ENCODE measurements at regions not wholly inside any gene's neighbourhood (a gene's known extent, or its start where the extent isn't known, plus 50 kb on each side); places are given as distances from the start of the nearest gene placed in this dataset.

DNA sequence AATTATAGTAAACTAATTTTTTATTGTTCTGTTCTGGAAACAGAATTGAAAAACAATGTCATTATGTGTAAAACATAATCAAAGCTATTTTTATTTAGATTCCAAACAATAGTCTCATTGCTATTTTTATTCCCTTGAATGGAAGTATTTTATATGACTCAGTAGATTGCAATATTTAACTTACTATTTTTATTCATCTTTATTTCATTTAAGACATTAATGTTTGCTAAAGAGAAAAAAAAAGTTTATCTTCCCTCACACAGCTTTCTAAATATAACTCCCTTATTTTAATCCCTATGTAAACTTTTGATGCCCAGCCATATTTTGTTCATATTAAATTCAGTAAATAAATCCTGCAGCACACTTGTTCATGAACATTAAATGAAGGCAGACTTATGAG lies 622.4 kb downstream of the SLC6A15 start:
- TF ChIP-seq CTCF (IDR thresholded peaks at IDR 0.05) = no peak
- H3K36me3 ChIP-seq (ENCODE audit: low read depth) = no peaks in the 10 kb centered on the region
- ATAC-seq (no peak), DNase-seq (no peak)
- no peaks in the 10 kb centered on the region for H3K4me1 ChIP-seq (ENCODE audit: low read depth)
- intact Hi-C loops (cut with DNase I, micrococcal nuclease) = no loop called here
- no peak overlapping the region for H3K4me3 ChIP-seq
- H3K9me3 ChIP-seq = no peaks in the 10 kb centered on the region

DNA sequence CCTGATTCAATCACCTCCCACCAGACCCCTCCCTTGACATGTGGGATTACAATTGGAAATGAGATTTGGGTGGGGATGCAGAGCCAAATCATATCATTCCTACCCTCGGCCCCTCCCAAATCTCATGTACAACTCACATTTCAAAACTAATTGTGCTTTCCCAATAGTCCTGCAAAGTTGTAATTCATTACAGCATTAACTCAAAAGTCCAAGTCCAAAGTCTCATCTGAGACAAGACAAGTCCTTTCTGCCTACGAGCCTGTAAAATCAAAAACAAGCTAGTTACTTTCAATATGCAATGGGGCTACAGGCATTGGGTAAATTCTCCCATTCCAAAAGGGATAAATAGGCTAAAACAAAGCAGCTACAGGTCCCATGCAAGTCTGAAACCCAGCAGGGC lies 634.6 kb downstream of the SLC6A15 start:
- Histone ChIP-seq H3K4me1 (ENCODE audit: low read depth) (no peaks in the 10 kb centered on the region), H3K36me3 (ENCODE audit: low read depth) (no peaks in the 10 kb centered on the region), H3K4me3 (no peak overlapping the region), H3K9me3 (peaks cover 4% of the 10 kb centered on the region)
- no peak for ATAC-seq
- no peak for DNase-seq
- no peak for TF ChIP-seq CTCF (IDR thresholded peaks at IDR 0.05)
- intact Hi-C loops (cut with DNase I, micrococcal nuclease) = no loop called here

GRCh38 chr12:84276215-84276614 lies 636.4 kb downstream of the SLC6A15 start:
- H3K9me3 ChIP-seq = peaks cover 4% of the 10 kb centered on the region
- no peak overlapping the region for H3K4me3 ChIP-seq
- no peaks in the 10 kb centered on the region for H3K4me1 ChIP-seq (ENCODE audit: low read depth)
- H3K36me3 ChIP-seq (ENCODE audit: low read depth) = no peaks in the 10 kb centered on the region
- intact Hi-C loops (cut with DNase I, micrococcal nuclease) = no loop called here
- DNase-seq (no peak), ATAC-seq (no peak)
- no peak for TF ChIP-seq CTCF (IDR thresholded peaks at IDR 0.05)

DNA sequence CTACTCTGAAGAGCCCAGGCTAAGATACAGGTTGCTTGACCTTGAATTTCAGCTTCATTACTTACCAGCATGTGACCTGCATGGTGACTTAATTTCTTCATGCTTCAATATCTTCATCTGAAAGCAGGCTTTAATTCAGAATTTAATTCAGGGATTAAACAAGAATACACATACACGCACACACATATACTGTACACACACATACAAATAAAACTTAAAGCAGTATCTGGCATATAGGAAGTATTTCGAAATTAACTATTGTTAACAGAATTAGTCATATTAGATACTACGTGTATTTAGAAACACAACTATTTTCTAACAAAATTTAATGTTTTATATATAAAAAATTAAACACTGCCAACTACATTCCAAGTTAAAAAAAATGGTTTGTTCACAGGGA lies 640.3 kb downstream of the SLC6A15 start:
- Histone ChIP-seq H3K9me3 (no peaks in the 10 kb centered on the region), H3K4me3 (no peak overlapping the region), H3K36me3 (ENCODE audit: low read depth) (no peaks in the 10 kb centered on the region), H3K4me1 (ENCODE audit: low read depth) (no peaks in the 10 kb centered on the region)
- DNase-seq (no peak), ATAC-seq (no peak)
- intact Hi-C loops (cut with DNase I, micrococcal nuclease) = no loop called here
- TF ChIP-seq CTCF (IDR thresholded peaks at IDR 0.05) = no peak

- no peaks in the 10 kb centered on the region for H3K4me1 ChIP-seq (ENCODE audit: low read depth)
- no peak for TF ChIP-seq CTCF (IDR thresholded peaks at IDR 0.05)
- no peaks in the 10 kb centered on the region for H3K9me3 ChIP-seq
- no peak for DNase-seq
- intact Hi-C loops (cut with DNase I, micrococcal nuclease) = no loop called here
- no peaks in the 10 kb centered on the region for H3K36me3 ChIP-seq (ENCODE audit: low read depth)
- ATAC-seq = no peak
- no peak overlapping the region for H3K4me3 ChIP-seq
These were observed 642.0 kb downstream of the SLC6A15 start for GRCh38 chr12:84270470-84271140.

GRCh38 chr12:84247931-84248330 lies 664.7 kb downstream of the SLC6A15 start:
- no peak for DNase-seq
- Histone ChIP-seq H3K4me1 (ENCODE audit: low read depth) (no peaks in the 10 kb centered on the region), H3K36me3 (ENCODE audit: low read depth) (no peaks in the 10 kb centered on the region), H3K9me3 (peaks cover 5% of the 10 kb centered on the region), H3K4me3 (no peak overlapping the region)
- TF ChIP-seq CTCF (IDR thresholded peaks at IDR 0.05) = no peak
- no peak for ATAC-seq
- intact Hi-C loops (cut with DNase I, micrococcal nuclease) = no loop called here

Data from mucosa of descending colon (tissue), 3 donors.